HCT116 (cell line): ENCODE measurements at regions not wholly inside any gene's neighbourhood (a gene's known extent, or its start where the extent isn't known, plus 50 kb on each side); places are given as distances from the start of the nearest gene placed in this dataset.

Experiments used
- ATAC-seq: fragments of 200-7000 bp; cut with Tn5 transposase; 2 replicates; pipeline ENCODE4 v1.9.1; 2020; ENCODE audit warnings: mild to moderate bottlenecking, moderate library complexity
- BruUV-seq: library from RNA; stranded (reverse); fragments of 400-500 nt; replicated peaks from 2 replicates; lab custom pipeline; 2021; lab: Mats Ljungman, UMichigan
- CTCF ChIA-PET: fragments of 300-600 bp; sonication (Branson Sonifier 250); formaldehyde crosslinking; loops from one replicate; lab custom pipeline; 2021; ENCODE audit warnings: antibody characterized with exemption; lab: Charles Lee
- POLR2A ChIA-PET: fragments of 300-600, 350-600 bp; sonication (Branson Sonifier 250); formaldehyde crosslinking; loops from one replicate; lab custom pipeline; 2021; ENCODE audit warnings: antibody characterized with exemption; lab: Charles Lee
- RAD21 ChIA-PET, 2 experiments: fragments of 300-600 bp; sonication (Branson Sonifier 250); formaldehyde crosslinking; loops; one replicate each; lab custom pipeline; 2023; ENCODE audit warnings: low total read pairs in 2 of 2; ENCODE audit not compliant: uncharacterized antibody in 2 of 2, unreplicated experiment in 2 of 2, low non-redundant PET in 1 of 2; lab: Charles Lee
- DNase-seq: peaks from one replicate; pipeline ENCODE4 v3.0.0-alpha.2; 2010; ENCODE audit warnings: low read depth, low spot score
- H2AFZ ChIP-seq: fragments of 200-600 bp; shearing (Covaris generic), sonication (generic); 2 replicates; pipeline ENCODE4 v1.6.1; 2017; ENCODE audit warnings: low read depth, mixed run types, mixed read lengths, antibody characterized with exemption, low read length; ENCODE audit not compliant: poor library complexity, severe bottlenecking
- H3K27ac ChIP-seq: 2 replicates; pipeline ENCODE4 v1.5.1; 2012; ENCODE audit warnings: low read depth, low read length
- H3K27me3 ChIP-seq: fragments of 200-600 bp; sonication (generic); 2 replicates; pipeline ENCODE4 v1.6.1; 2016; ENCODE audit warnings: mixed run types, low read length, mixed read lengths; ENCODE audit not compliant: insufficient read depth
- H3K36me3 ChIP-seq, 2 experiments: fragments of 200-500 bp in 1 of 2; fragments of 200-600 bp in 1 of 2; sonication (Bioruptor generic) in 1 of 2; sonication (generic) in 1 of 2; 2 replicates each; pipeline versions ENCODE4 v1.5.1 to v1.6.1; 2014 to 2016; ENCODE audit warnings: low read length in 2 of 2, inconsistent platforms in 1 of 2, mixed read lengths in 1 of 2, mixed run types in 1 of 2; ENCODE audit not compliant: insufficient read depth in 2 of 2, control insufficient read depth in 1 of 2
- H3K4me1 ChIP-seq, 2 experiments: fragments of 200-600 bp in 1 of 2; sonication (generic) in 1 of 2; 2 replicates each; pipeline versions ENCODE4 v1.5.1 to v1.6.1; 2012 to 2017; ENCODE audit warnings: low read length in 2 of 2, inconsistent platforms in 1 of 2, mild to moderate bottlenecking in 1 of 2, mixed read lengths in 1 of 2, mixed run types in 1 of 2, moderate library complexity in 1 of 2; ENCODE audit not compliant: insufficient read depth in 2 of 2, control insufficient read depth in 1 of 2
- H3K4me2 ChIP-seq: fragments of 200-600 bp; sonication (generic); 2 replicates; pipeline ENCODE4 v1.6.1; 2017; ENCODE audit warnings: mixed run types, low read length, mixed read lengths
- H3K4me3 ChIP-seq, 2 experiments: fragments of 200-600 bp in 1 of 2; sonication (generic) in 1 of 2; replicated peaks in 1 of 2; 2 replicates each; pipeline ENCODE4 v1.5.1; 2011 to 2016; ENCODE audit warnings: low read length in 2 of 2, control low read depth in 1 of 2, low read depth in 1 of 2, mild to moderate bottlenecking in 1 of 2, mixed read lengths in 1 of 2, mixed run types in 1 of 2
- H3K79me2 ChIP-seq: fragments of 200-600 bp; sonication (generic); 2 replicates; pipeline ENCODE4 v1.6.1; 2017; ENCODE audit warnings: mild to moderate bottlenecking, mixed run types, low read length, moderate library complexity, mixed read lengths; ENCODE audit not compliant: insufficient read depth
- H3K9ac ChIP-seq: fragments of 200-600 bp; sonication (generic); 2 replicates; pipeline ENCODE4 v1.6.1; 2016; ENCODE audit warnings: low read length, mixed read lengths
- H3K9me2 ChIP-seq: fragments of 200-600 bp; sonication (generic), shearing (Covaris generic); 2 replicates; pipeline ENCODE4 v1.6.1; 2017; ENCODE audit warnings: mixed run types, mild to moderate bottlenecking, moderate library complexity; ENCODE audit not compliant: insufficient read depth
- H3K9me3 ChIP-seq, 2 experiments: fragments of 200-500 bp in 1 of 2; fragments of 200-600 bp in 1 of 2; sonication (Bioruptor generic) in 1 of 2; sonication (generic) in 1 of 2; 2 replicates each; pipeline ENCODE4 v1.6.1; 2014 to 2017; ENCODE audit warnings: low read length in 2 of 2, mixed read lengths in 2 of 2, inconsistent platforms in 1 of 2, low read depth in 1 of 2, mild to moderate bottlenecking in 1 of 2, mixed run types in 1 of 2, moderate library complexity in 1 of 2; ENCODE audit not compliant: control insufficient read depth in 1 of 2, insufficient read depth in 1 of 2
- H4K20me1 ChIP-seq: fragments of 200-600 bp; sonication (generic), shearing (Covaris generic); 2 replicates; pipeline ENCODE4 v1.6.1; 2017; ENCODE audit warnings: mixed run types, mild to moderate bottlenecking, moderate library complexity; ENCODE audit not compliant: insufficient read depth
- CEBPB ChIP-seq: IDR thresholded peaks from 2 replicates; pipeline ENCODE4 v1.6.1; 2012; ENCODE audit warnings: low read depth
- ELF1 ChIP-seq: IDR thresholded peaks from 2 replicates; pipeline ENCODE4 v1.6.1; 2012; ENCODE audit warnings: low read depth, borderline replicate concordance
- JUND ChIP-seq: IDR thresholded peaks from 2 replicates; pipeline ENCODE4 v1.6.1; 2012
- MAX ChIP-seq: IDR thresholded peaks from 2 replicates; pipeline ENCODE4 v1.6.1; 2012
- POLR2A ChIP-seq: IDR thresholded peaks from 2 replicates; pipeline ENCODE4 v1.7.0; 2011; ENCODE audit warnings: borderline replicate concordance; ENCODE audit not compliant: insufficient read depth, insufficient read length; ENCODE audit errors: extremely low read depth
- RAD21 ChIP-seq: IDR thresholded peaks from 2 replicates; pipeline ENCODE4 v1.6.1; 2012; ENCODE audit warnings: low read depth, mild to moderate bottlenecking
- REST ChIP-seq: IDR thresholded peaks from 2 replicates; pipeline ENCODE4 v1.6.1; 2012; ENCODE audit warnings: low read depth
- SIN3A ChIP-seq: IDR thresholded peaks from 2 replicates; pipeline ENCODE4 v1.6.1; 2012; ENCODE audit warnings: low read depth
- SP1 ChIP-seq: IDR thresholded peaks from 2 replicates; pipeline ENCODE4 v1.6.1; 2012; ENCODE audit warnings: low read depth
- SRF ChIP-seq: IDR thresholded peaks from 2 replicates; pipeline ENCODE4 v1.6.1; 2012; ENCODE audit warnings: low read depth
- YY1 ChIP-seq: IDR thresholded peaks from 2 replicates; pipeline ENCODE4 v1.6.1; 2011; ENCODE audit warnings: low read length, low read depth, moderate library complexity, mild to moderate bottlenecking; ENCODE audit not compliant: insufficient replicate concordance; ENCODE audit errors: extremely low read depth
- ZFX ChIP-seq: fragments of 450-650 bp; IDR thresholded peaks from 2 replicates; pipeline ENCODE4 v1.6.1; 2017
- ZNF274 ChIP-seq: fragments of 200-500 bp; sonication (Bioruptor generic); IDR thresholded peaks from 2 replicates; pipeline ENCODE4 v1.6.1; 2014; ENCODE audit warnings: mild to moderate bottlenecking, low read depth, low read length, inconsistent platforms
- intact Hi-C: fragments of 100-400 bp; cut with micrococcal nuclease; formaldehyde crosslinking; loops from 2 replicates; pipeline ENCODE4 v1.10.0; 2022
- TF ChIP-seq, protein P1 (sequence below): IDR thresholded peaks from 2 replicates; pipeline ENCODE4 v1.6.1; 2011; ENCODE audit warnings: mild to moderate bottlenecking, low read length, moderate library complexity; ENCODE audit not compliant: insufficient replicate concordance; ENCODE audit errors: extremely low read depth
- TF ChIP-seq, protein P2 (sequence below), 3 experiments: fragments of 200-600 bp in 1 of 3; sonication (generic) in 1 of 3; IDR thresholded peaks in 2 of 3; conservative IDR thresholded peaks in 1 of 3; 2 replicates each; pipeline ENCODE4 v1.5.1; 2012 to 2017; ENCODE audit warnings: low read depth in 2 of 3, low read length in 2 of 3, antibody characterized with exemption in 1 of 3, borderline replicate concordance in 1 of 3, control low read depth in 1 of 3, mild to moderate bottlenecking in 1 of 3, mixed read lengths in 1 of 3, mixed run types in 1 of 3, moderate library complexity in 1 of 3; ENCODE audit not compliant: insufficient read depth in 1 of 3

DNA sequence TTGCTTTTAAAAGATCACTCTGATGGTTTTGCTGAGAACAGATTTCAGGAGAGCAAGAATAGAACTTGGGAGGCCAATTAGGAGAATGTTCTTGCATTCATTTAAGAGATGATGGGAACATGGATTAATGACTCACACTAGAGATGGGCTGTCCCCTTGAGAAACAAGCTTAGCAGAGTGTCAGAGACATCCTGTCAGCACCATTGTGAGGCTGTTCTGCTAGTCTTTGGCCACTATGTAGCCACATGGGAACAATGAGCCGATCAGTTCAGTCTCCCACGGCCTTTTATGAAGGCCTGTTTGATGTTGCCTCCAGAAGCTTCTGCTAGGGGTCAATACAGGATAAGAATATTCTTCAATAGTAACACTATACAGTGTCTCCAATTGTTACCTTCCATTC lies 113.0 kb upstream of the EYA4 start (continued):
- TF ChIP-seq, protein P1, sequence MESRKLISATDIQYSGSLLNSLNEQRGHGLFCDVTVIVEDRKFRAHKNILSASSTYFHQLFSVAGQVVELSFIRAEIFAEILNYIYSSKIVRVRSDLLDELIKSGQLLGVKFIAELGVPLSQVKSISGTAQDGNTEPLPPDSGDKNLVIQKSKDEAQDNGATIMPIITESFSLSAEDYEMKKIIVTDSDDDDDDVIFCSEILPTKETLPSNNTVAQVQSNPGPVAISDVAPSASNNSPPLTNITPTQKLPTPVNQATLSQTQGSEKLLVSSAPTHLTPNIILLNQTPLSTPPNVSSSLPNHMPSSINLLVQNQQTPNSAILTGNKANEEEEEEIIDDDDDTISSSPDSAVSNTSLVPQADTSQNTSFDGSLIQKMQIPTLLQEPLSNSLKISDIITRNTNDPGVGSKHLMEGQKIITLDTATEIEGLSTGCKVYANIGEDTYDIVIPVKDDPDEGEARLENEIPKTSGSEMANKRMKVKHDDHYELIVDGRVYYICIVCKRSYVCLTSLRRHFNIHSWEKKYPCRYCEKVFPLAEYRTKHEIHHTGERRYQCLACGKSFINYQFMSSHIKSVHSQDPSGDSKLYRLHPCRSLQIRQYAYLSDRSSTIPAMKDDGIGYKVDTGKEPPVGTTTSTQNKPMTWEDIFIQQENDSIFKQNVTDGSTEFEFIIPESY = no peak
- TF ChIP-seq POLR2A = no peak
- no peak for TF ChIP-seq RAD21
- no peak for TF ChIP-seq MAX
- no peak for TF ChIP-seq ELF1
- no peak for TF ChIP-seq ZNF274

GRCh38 chr6:133129556-133129955 lies 111.6 kb upstream of the EYA4 start:
- Histone ChIP-seq H3K27me3 (no peaks in the 10 kb centered on the region), H3K9ac (no peak overlapping the region), H4K20me1 (no peaks in the 10 kb centered on the region), H2AFZ (no peak overlapping the region), H3K9me2 (no peaks in the 10 kb centered on the region), H3K9me3 (no peaks in the 10 kb centered on the region), H3K4me1 (peaks cover 14 to 29% of the 10 kb centered on the region in 2 experiments), H3K4me2 (no peak overlapping the region), H3K79me2 (no peaks in the 10 kb centered on the region), H3K27ac (no peak overlapping the region), H3K36me3 (no peaks in the 10 kb centered on the region), H3K4me3 (no peak overlapping the region)
- DNase-seq = no peak
- ChIA-PET POLR2A (no interaction called here), RAD21 (no interaction called here), CTCF (no interaction called here)
- no TSS peak for BruUV-seq
- no peak for ATAC-seq
- intact Hi-C loops = no loop called here
- TF ChIP-seq SP1 (no peak), JUND (no peak), POLR2A (no peak), MAX (no peak), ZFX (no peak), REST (no peak), ELF1 (no peak), SIN3A (no peak), CEBPB (no peak), RAD21 (no peak), YY1 (no peak), SRF (no peak)
- TF ChIP-seq, protein P1 = no peak
- TF ChIP-seq, protein P2, sequence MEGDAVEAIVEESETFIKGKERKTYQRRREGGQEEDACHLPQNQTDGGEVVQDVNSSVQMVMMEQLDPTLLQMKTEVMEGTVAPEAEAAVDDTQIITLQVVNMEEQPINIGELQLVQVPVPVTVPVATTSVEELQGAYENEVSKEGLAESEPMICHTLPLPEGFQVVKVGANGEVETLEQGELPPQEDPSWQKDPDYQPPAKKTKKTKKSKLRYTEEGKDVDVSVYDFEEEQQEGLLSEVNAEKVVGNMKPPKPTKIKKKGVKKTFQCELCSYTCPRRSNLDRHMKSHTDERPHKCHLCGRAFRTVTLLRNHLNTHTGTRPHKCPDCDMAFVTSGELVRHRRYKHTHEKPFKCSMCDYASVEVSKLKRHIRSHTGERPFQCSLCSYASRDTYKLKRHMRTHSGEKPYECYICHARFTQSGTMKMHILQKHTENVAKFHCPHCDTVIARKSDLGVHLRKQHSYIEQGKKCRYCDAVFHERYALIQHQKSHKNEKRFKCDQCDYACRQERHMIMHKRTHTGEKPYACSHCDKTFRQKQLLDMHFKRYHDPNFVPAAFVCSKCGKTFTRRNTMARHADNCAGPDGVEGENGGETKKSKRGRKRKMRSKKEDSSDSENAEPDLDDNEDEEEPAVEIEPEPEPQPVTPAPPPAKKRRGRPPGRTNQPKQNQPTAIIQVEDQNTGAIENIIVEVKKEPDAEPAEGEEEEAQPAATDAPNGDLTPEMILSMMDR (IDR thresholded peaks at IDR 0.05 in 2 of 3, conservative IDR thresholded peaks at IDR 0.05 in 1 of 3; ENCODE audit: borderline replicate concordance in 1 of 3, insufficient read depth in 1 of 3, low read depth in 2 of 3, low read length in 2 of 3) = no peak
